Esophagus squamous epithelium (tissue), 5 donors: ENCODE measurements at regions not wholly inside any gene's neighbourhood (a gene's known extent, or its start where the extent isn't known, plus 50 kb on each side); places are given as distances from the start of the nearest gene placed in this dataset.
A peak's percentile ranks its signal among the peaks of the same experiment; 100 is the strongest.
"Not testable (repeated sequence)": the region's sequence is repeated elsewhere in the genome, so short reads cannot be mapped to it uniquely, and the experiment has no call there.

Experiments
- DNase-seq: peaks from one replicate; lab custom pipeline; 2025; lab: John Stamatoyannopoulos, UW
- H3K27ac ChIP-seq, 4 donors: fragments of 200-600 bp; sonication (generic); one replicate each; pipeline ENCODE4 v1.5.1; 2016 to 2019; ENCODE audit warnings: mild to moderate bottlenecking in 1 of 4
- H3K27me3 ChIP-seq, 4 donors: fragments of 200-600 bp; sonication (generic); 1 replicate in 3 of 4; 2 replicates in 1 of 4; pipeline versions ENCODE4 v1.5.1 to v1.6.0; 2017 to 2021; ENCODE audit warnings: antibody characterized with exemption in 1 of 4
- H3K36me3 ChIP-seq, 3 donors: fragments of 200-600 bp; sonication (generic); one replicate each; pipeline ENCODE4 v1.5.1; 2016 to 2019
- H3K4me1 ChIP-seq, 3 donors: fragments of 200-600 bp; sonication (generic); one replicate each; pipeline ENCODE4 v1.5.1; 2017 to 2019
- H3K4me3 ChIP-seq, 4 donors: fragments of 200-600 bp; sonication (generic); 1 replicate in 3 of 4; 2 replicates in 1 of 4; pipeline ENCODE4 v1.5.1; 2016 to 2019; ENCODE audit warnings: mild to moderate bottlenecking in 2 of 4, moderate library complexity in 1 of 4
- H3K9me3 ChIP-seq, 3 donors: fragments of 200-600 bp; sonication (generic); one replicate each; pipeline ENCODE4 v1.5.1; 2016 to 2019
- CTCF ChIP-seq, 6 experiments: fragments of 450-650 bp in 4 of 6; fragments of 200-600 bp in 2 of 6; sonication (generic) in 2 of 6; IDR thresholded peaks; one replicate each; pipeline ENCODE4 v1.5.1; 2016 to 2019; ENCODE audit warnings: antibody characterized with exemption in 6 of 6, mild to moderate bottlenecking in 4 of 6, moderate library complexity in 4 of 6
- POLR2A ChIP-seq, 4 donors: fragments of 450-650 bp; IDR thresholded peaks; one replicate each; pipeline ENCODE4 v1.6.1; 2017; ENCODE audit warnings: antibody characterized with exemption in 4 of 4, mild to moderate bottlenecking in 4 of 4, moderate library complexity in 3 of 4
- WGBS, 2 donors: methylation state at CpG; one replicate each; pipeline ENCODE4 v1.1.5; 2018; 5-methylcytosine and 5-hydroxymethylcytosine counted together
- intact Hi-C: fragments of 100-400 bp; cut with DNase I; formaldehyde crosslinking; loops from one replicate; pipeline ENCODE4 v1.15.0; 2022
- donor health status: DM: yes; HTN: yes; CAD: no.

- Histone ChIP-seq H3K9me3 (no peaks in the 10 kb centered on the region), H3K27me3 (no peaks in the 10 kb centered on the region), H3K4me1 (no peaks in the 10 kb centered on the region), H3K36me3 (no peaks in the 10 kb centered on the region), H3K4me3 (no peak overlapping the region), H3K27ac (no peak overlapping the region)
- intact Hi-C loops: no loop called here
- no peak for TF ChIP-seq POLR2A (IDR thresholded peaks at IDR 0.05)
- no peak for DNase-seq
- 66 to 83% methylated on average over 2 of the region's 2 CpGs for WGBS, 2 donors
Observed at GRCh38 chr13:50167224-50167947, 152.1 kb downstream of the KCNRG start.

- whole genome bisulfite sequencing, 2 donors: 79 to 82% methylated on average over 4 of the region's 4 CpGs
Observed at GRCh38 chr13:50167967-50168366, 152.7 kb downstream of the KCNRG start.

GRCh38 chr13:50168786-50169185 is 153.5 kb downstream of the KCNRG start:
- intact Hi-C loops: no loop called here
- Histone ChIP-seq H3K36me3 (no peaks in the 10 kb centered on the region), H3K4me1 (no peaks in the 10 kb centered on the region), H3K27me3 (no peaks in the 10 kb centered on the region), H3K27ac (no peak overlapping the region), H3K9me3 (no peaks in the 10 kb centered on the region), H3K4me3 (no peak overlapping the region)
- no peak for TF ChIP-seq POLR2A (IDR thresholded peaks at IDR 0.05)
- TF ChIP-seq CTCF (IDR thresholded peaks at IDR 0.05): no peak
- DNase-seq: no peak
- 34 to 50% methylated on average over 2 of the region's 2 CpGs for WGBS, 2 donors

More at GRCh38 chr13:50167967-50168366, 152.7 kb downstream of the KCNRG start:
- no peak overlapping the region for H3K4me3 ChIP-seq
- no peak for DNase-seq
- H3K27ac ChIP-seq: no peak overlapping the region
- no peaks in the 10 kb centered on the region for H3K36me3 ChIP-seq
- H3K27me3 ChIP-seq: no peaks in the 10 kb centered on the region
- intact Hi-C loops: no loop called here
- no peaks in the 10 kb centered on the region for H3K4me1 ChIP-seq
- no peaks in the 10 kb centered on the region for H3K9me3 ChIP-seq
- TF ChIP-seq POLR2A (IDR thresholded peaks at IDR 0.05) (no peak), CTCF (IDR thresholded peaks at IDR 0.05) (no peak)

GRCh38 chr13:50170447-50171037 is 155.3 kb downstream of the KCNRG start:
- Histone ChIP-seq H3K27me3 (no peaks in the 10 kb centered on the region), H3K36me3 (no peaks in the 10 kb centered on the region), H3K4me1 (no peaks in the 10 kb centered on the region), H3K9me3 (no peaks in the 10 kb centered on the region), H3K27ac (no peak overlapping the region), H3K4me3 (no peak overlapping the region)
- TF ChIP-seq CTCF (IDR thresholded peaks at IDR 0.05) (peak in 3 of 6 experiments; percentile 22 to 48 (median 43)), POLR2A (IDR thresholded peaks at IDR 0.05) (no peak)
- intact Hi-C loops: no loop called here
- WGBS, 2 donors: 51 to 55% methylated on average over 2 of the region's 2 CpGs
- no peak for DNase-seq

GRCh38 chr13:50171590-50172282 is 156.5 kb downstream of the KCNRG start:
- H3K4me3 ChIP-seq: no peak overlapping the region
- intact Hi-C loops: no loop called here
- no peak for TF ChIP-seq POLR2A (IDR thresholded peaks at IDR 0.05)
- no peak for TF ChIP-seq CTCF (IDR thresholded peaks at IDR 0.05)
- no peak for DNase-seq
- no peak overlapping the region for H3K27ac ChIP-seq
- H3K4me1 ChIP-seq: no peaks in the 10 kb centered on the region
- WGBS, 2 donors: 93 to 95% methylated on average over 5 to 15 of the region's 15 CpGs
- H3K36me3 ChIP-seq: no peaks in the 10 kb centered on the region
- H3K27me3 ChIP-seq: no peaks in the 10 kb centered on the region
- H3K9me3 ChIP-seq: no peaks in the 10 kb centered on the region

GRCh38 chr13:50173045-50173444 is 157.8 kb downstream of the KCNRG start:
- DNase-seq, intact Hi-C loops, H3K4me1 ChIP-seq, H3K27ac ChIP-seq, H3K36me3 ChIP-seq, H3K4me3 ChIP-seq, H3K27me3 ChIP-seq, H3K9me3 ChIP-seq: not testable (repeated sequence)
- WGBS, 2 donors: 88% methylated on average over 2 of the region's 2 CpGs
